Suprapubic skin (tissue), 4 donors: ENCODE measurements at regions not wholly inside any gene's neighbourhood (a gene's known extent, or its start where the extent isn't known, plus 50 kb on each side); places are given as distances from the start of the nearest gene placed in this dataset.

Experiments used
- CTCF ChIP-seq, 2 donors: fragments of 200-600 bp in 1 of 2; fragments of 450-650 bp in 1 of 2; sonication (generic) in 1 of 2; IDR thresholded peaks; one replicate each; pipeline ENCODE4 v1.5.1; 2016 to 2019; ENCODE audit warnings: antibody characterized with exemption in 2 of 2, mild to moderate bottlenecking in 1 of 2, moderate library complexity in 1 of 2
- POLR2A ChIP-seq, 2 donors: fragments of 450-650 bp; IDR thresholded peaks; one replicate each; pipeline ENCODE4 v1.6.1; 2017; ENCODE audit warnings: antibody characterized with exemption in 2 of 2, mild to moderate bottlenecking in 2 of 2, moderate library complexity in 2 of 2
- POLR2AphosphoS5 ChIP-seq, 3 donors: sonication (generic); formaldehyde crosslinking; IDR thresholded peaks; one replicate each; pipeline ENCODE4 v1.6.1; 2017; ENCODE audit warnings: antibody characterized with exemption in 3 of 3

- no peak for TF ChIP-seq POLR2A (IDR thresholded peaks at IDR 0.05)
- no peak for TF ChIP-seq CTCF (IDR thresholded peaks at IDR 0.05)
- TF ChIP-seq POLR2AphosphoS5 (IDR thresholded peaks at IDR 0.05) = no peak
Measured at GRCh38 chr12:88752183-88752582, 171.9 kb upstream of the KITLG start.
